Fibroblast of lung (primary cell): ENCODE measurements at regions not wholly inside any gene's neighbourhood (a gene's known extent, or its start where the extent isn't known, plus 50 kb on each side); places are given as distances from the start of the nearest gene placed in this dataset.

Source experiments
- DNase-seq, 2 donors: peaks; one replicate each; pipeline versions ENCODE4 v3.0.0 to v3.0.0-alpha.2; 2010; ENCODE audit warnings: low read depth in 2 of 2
- H2AFZ ChIP-seq: 2 replicates; pipeline ENCODE4 v1.5.1; 2012; ENCODE audit warnings: low read length, control low read depth, inconsistent platforms
- H3K27ac ChIP-seq: 2 replicates; pipeline ENCODE4 v1.5.1; 2011; ENCODE audit warnings: low read length, control low read depth; ENCODE audit not compliant: insufficient read depth
- H3K27me3 ChIP-seq: 2 replicates; pipeline ENCODE4 v1.5.1; 2011; ENCODE audit warnings: mild to moderate bottlenecking, low read length; ENCODE audit not compliant: control insufficient read depth, insufficient read depth
- H3K36me3 ChIP-seq: 2 replicates; pipeline ENCODE4 v1.5.1; 2011; ENCODE audit warnings: low read length; ENCODE audit not compliant: control insufficient read depth, insufficient read depth
- H3K4me1 ChIP-seq: 2 replicates; pipeline ENCODE4 v1.5.1; 2011; ENCODE audit warnings: low read length; ENCODE audit not compliant: control insufficient read depth, insufficient read depth; ENCODE audit errors: extremely low read depth
- H3K4me2 ChIP-seq: 2 replicates; pipeline ENCODE4 v1.5.1; 2011; ENCODE audit warnings: low read length, control low read depth; ENCODE audit not compliant: insufficient read depth; ENCODE audit errors: extremely low read depth
- H3K4me3 ChIP-seq, 4 experiments: fragments of 200-600 bp in 1 of 4; sonication (generic) in 1 of 4; replicated peaks in 1 of 4; 2 replicates each; pipeline ENCODE4 v1.5.1; 2011 to 2016; ENCODE audit warnings: low read length in 4 of 4, low read depth in 3 of 4, mild to moderate bottlenecking in 3 of 4, control low read depth in 2 of 4, inconsistent platforms in 1 of 4, mixed read lengths in 1 of 4; ENCODE audit not compliant: insufficient read depth in 1 of 4; ENCODE audit errors: control extremely low read depth in 1 of 4
- H3K79me2 ChIP-seq: 2 replicates; pipeline ENCODE4 v1.5.1; 2012; ENCODE audit warnings: mild to moderate bottlenecking, low read length, inconsistent platforms; ENCODE audit not compliant: control insufficient read depth, insufficient read depth
- H3K9ac ChIP-seq: 2 replicates; pipeline ENCODE4 v1.5.1; 2011; ENCODE audit warnings: mild to moderate bottlenecking, low read length, control low read depth; ENCODE audit not compliant: insufficient read depth
- H3K9me3 ChIP-seq: 2 replicates; pipeline ENCODE4 v1.5.1; 2012; ENCODE audit warnings: low read depth, low read length; ENCODE audit not compliant: control insufficient read depth, insufficient read depth
- H4K20me1 ChIP-seq: 2 replicates; pipeline ENCODE4 v1.5.1; 2011; ENCODE audit warnings: low read length; ENCODE audit not compliant: control insufficient read depth, insufficient read depth; ENCODE audit errors: extremely low read depth
- CTCF ChIP-seq, 2 donors: IDR thresholded peaks in 1 of 2; conservative IDR thresholded peaks in 1 of 2; 1 replicate in 1 of 2; 2 replicates in 1 of 2; pipeline ENCODE4 v1.5.1; 2011 to 2012; ENCODE audit warnings: low read length in 2 of 2, control low read depth in 1 of 2, inconsistent platforms in 1 of 2, low read depth in 1 of 2, mild to moderate bottlenecking in 1 of 2
- EZH2 ChIP-seq: IDR thresholded peaks from 2 replicates; pipeline ENCODE4 v1.5.1; 2012; ENCODE audit warnings: low read length, control low read depth, mild to moderate bottlenecking; ENCODE audit errors: missing control alignments

- H4K20me1 ChIP-seq = no peaks in the 10 kb centered on the region
- no peaks in the 10 kb centered on the region for H3K79me2 ChIP-seq
- H3K36me3 ChIP-seq = no peaks in the 10 kb centered on the region
- no peak overlapping the region for H3K4me2 ChIP-seq
- no peak overlapping the region for H2AFZ ChIP-seq
- H3K27ac ChIP-seq = no peak overlapping the region
- no peaks in the 10 kb centered on the region for H3K4me1 ChIP-seq
- H3K4me3 ChIP-seq = no peak overlapping the region
- DNase-seq = no peak
- H3K9me3 ChIP-seq = no peaks in the 10 kb centered on the region
- no peaks in the 10 kb centered on the region for H3K27me3 ChIP-seq
- H3K9ac ChIP-seq = no peak overlapping the region
- TF ChIP-seq EZH2 (no peak), CTCF (conservative IDR thresholded peaks at IDR 0.05 in 1 of 2, IDR thresholded peaks at IDR 0.05 in 1 of 2; ENCODE audit: low read depth in 1 of 2, low read length in 2 of 2) (no peak)
Observed at GRCh38 chr17:14459955-14460354, 159.1 kb downstream of the HS3ST3B1 start.

GRCh38 chr17:14458724-14459123, 157.8 kb downstream of the HS3ST3B1 start:
- H3K4me2 ChIP-seq = no peak overlapping the region
- H3K27ac ChIP-seq = no peak overlapping the region
- H3K27me3 ChIP-seq = no peaks in the 10 kb centered on the region

GRCh38 chr17:14454746-14455145, 153.9 kb downstream of the HS3ST3B1 start:
- no peak overlapping the region for H3K4me3 ChIP-seq
- no peaks in the 10 kb centered on the region for H3K9me3 ChIP-seq
- no peak overlapping the region for H3K27ac ChIP-seq
- H3K27me3 ChIP-seq = peaks cover 4% of the 10 kb centered on the region
- H3K4me1 ChIP-seq = no peaks in the 10 kb centered on the region
- no peak overlapping the region for H3K9ac ChIP-seq
- H3K79me2 ChIP-seq = no peaks in the 10 kb centered on the region
- no peaks in the 10 kb centered on the region for H3K36me3 ChIP-seq
- DNase-seq = no peak
- no peak overlapping the region for H2AFZ ChIP-seq
- H4K20me1 ChIP-seq = no peaks in the 10 kb centered on the region
- TF ChIP-seq CTCF (conservative IDR thresholded peaks at IDR 0.05 in 1 of 2, IDR thresholded peaks at IDR 0.05 in 1 of 2; ENCODE audit: low read depth in 1 of 2, low read length in 2 of 2) = no peak
- TF ChIP-seq EZH2 = no peak
- H3K4me2 ChIP-seq = no peak overlapping the region

More at GRCh38 chr17:14458724-14459123, 157.8 kb downstream of the HS3ST3B1 start:
- H4K20me1 ChIP-seq = no peaks in the 10 kb centered on the region
- DNase-seq = no peak
- H3K9me3 ChIP-seq = no peaks in the 10 kb centered on the region
- H3K79me2 ChIP-seq = no peaks in the 10 kb centered on the region
- H3K36me3 ChIP-seq = no peaks in the 10 kb centered on the region
- H3K9ac ChIP-seq = no peak overlapping the region
- TF ChIP-seq CTCF (conservative IDR thresholded peaks at IDR 0.05 in 1 of 2, IDR thresholded peaks at IDR 0.05 in 1 of 2; ENCODE audit: low read depth in 1 of 2, low read length in 2 of 2) (no peak), EZH2 (no peak)
- H3K4me1 ChIP-seq = no peaks in the 10 kb centered on the region
- no peak overlapping the region for H3K4me3 ChIP-seq
- no peak overlapping the region for H2AFZ ChIP-seq
